NCI-H146 (cell line): ENCODE measurements at regions not wholly inside any gene's neighbourhood (a gene's known extent, or its start where the extent isn't known, plus 50 kb on each side); places are given as distances from the start of the nearest gene placed in this dataset.

Experiments used
- DNase-seq: peaks from one replicate; lab custom pipeline; 2025; lab: John Stamatoyannopoulos, UW

GRCh38 chr1:29896791-29897714, 660.7 kb downstream of the PTPRU start:
- no peak for DNase-seq

GRCh38 chr1:29896300-29896699, 660.0 kb downstream of the PTPRU start:
- DNase-seq, result no peak

- no peak for DNase-seq
These were observed 658.9 kb downstream of the PTPRU start for GRCh38 chr1:29895201-29895600.

- no peak for DNase-seq
These were observed 658.0 kb downstream of the PTPRU start for GRCh38 chr1:29894311-29894710.

GRCh38 chr1:29893806-29894205, 657.5 kb downstream of the PTPRU start:
- no peak for DNase-seq

GRCh38 chr1:29893046-29893723, 656.9 kb downstream of the PTPRU start:
- DNase-seq, result no peak

- no peak for DNase-seq
These were observed 655.9 kb downstream of the PTPRU start for GRCh38 chr1:29892247-29892646.

- DNase-seq, result no peak
These were observed 654.1 kb downstream of the PTPRU start for GRCh38 chr1:29890201-29890959.

- no peak for DNase-seq
These were observed 653.5 kb downstream of the PTPRU start for GRCh38 chr1:29889776-29890175.

GRCh38 chr1:29884740-29885139, 648.4 kb downstream of the PTPRU start:
- no peak for DNase-seq

GRCh38 chr1:29883986-29884385, 647.7 kb downstream of the PTPRU start:
- no peak for DNase-seq

- DNase-seq, result no peak
These were observed 647.1 kb downstream of the PTPRU start for GRCh38 chr1:29883411-29883832.

- DNase-seq, result no peak
These were observed 644.2 kb downstream of the PTPRU start for GRCh38 chr1:29880556-29880955.

- DNase-seq, result no peak
These were observed 642.9 kb downstream of the PTPRU start for GRCh38 chr1:29879217-29879616.

GRCh38 chr1:29878501-29878900, 642.2 kb downstream of the PTPRU start:
- DNase-seq, result no peak

GRCh38 chr1:29876902-29877301, 640.6 kb downstream of the PTPRU start:
- no peak for DNase-seq

- no peak for DNase-seq
These were observed 640.1 kb downstream of the PTPRU start for GRCh38 chr1:29876441-29876840.

GRCh38 chr1:29875557-29876028, 639.3 kb downstream of the PTPRU start:
- no peak for DNase-seq

- DNase-seq, result no peak
These were observed 634.3 kb downstream of the PTPRU start for GRCh38 chr1:29870621-29871020.

GRCh38 chr1:29869802-29870201, 633.5 kb downstream of the PTPRU start:
- DNase-seq, result no peak

GRCh38 chr1:29868944-29869343, 632.6 kb downstream of the PTPRU start:
- DNase-seq, result no peak

GRCh38 chr1:29868096-29868495, 631.8 kb downstream of the PTPRU start:
- no peak for DNase-seq
